Chondrocyte (in vitro differentiated cells): ENCODE measurements at regions not wholly inside any gene's neighbourhood (a gene's known extent, or its start where the extent isn't known, plus 50 kb on each side); places are given as distances from the start of the nearest gene placed in this dataset.

ENCODE experiments used
- DNase-seq: peaks from one replicate; pipeline ENCODE4 v3.0.0; 2021; ENCODE audit warnings: mixed read lengths, low spot score
- H3K27ac Mint-ChIP-seq: one replicate; pipeline ENCODE4 v1.8.0; 2021; ENCODE audit warnings: mild to moderate bottlenecking, moderate library complexity, mixed read lengths; ENCODE audit not compliant: unreplicated experiment
- H3K27me3 Mint-ChIP-seq: 2 replicates; pipeline ENCODE4 v1.8.0; 2021; ENCODE audit warnings: low read depth, mixed read lengths
- H3K36me3 Mint-ChIP-seq: 2 replicates; pipeline ENCODE4 v1.8.0; 2021; ENCODE audit warnings: low read depth, mixed read lengths
- H3K4me1 Mint-ChIP-seq: 2 replicates; pipeline ENCODE4 v1.8.0; 2021; ENCODE audit warnings: low read depth, mild to moderate bottlenecking, mixed read lengths
- H3K4me3 Mint-ChIP-seq: one replicate; pipeline ENCODE4 v1.8.0; 2021; ENCODE audit warnings: mild to moderate bottlenecking, moderate library complexity, mixed read lengths; ENCODE audit not compliant: unreplicated experiment
- H3K9me3 Mint-ChIP-seq: 2 replicates; pipeline ENCODE4 v1.8.0; 2021; ENCODE audit warnings: low read depth, mixed read lengths
- CTCF ChIP-seq: fragments of 200-600 bp; sonication (generic); IDR thresholded peaks from 2 replicates; pipeline ENCODE4 v1.5.0; 2021; ENCODE audit warnings: antibody characterized with exemption, mild to moderate bottlenecking, moderate library complexity

DNA sequence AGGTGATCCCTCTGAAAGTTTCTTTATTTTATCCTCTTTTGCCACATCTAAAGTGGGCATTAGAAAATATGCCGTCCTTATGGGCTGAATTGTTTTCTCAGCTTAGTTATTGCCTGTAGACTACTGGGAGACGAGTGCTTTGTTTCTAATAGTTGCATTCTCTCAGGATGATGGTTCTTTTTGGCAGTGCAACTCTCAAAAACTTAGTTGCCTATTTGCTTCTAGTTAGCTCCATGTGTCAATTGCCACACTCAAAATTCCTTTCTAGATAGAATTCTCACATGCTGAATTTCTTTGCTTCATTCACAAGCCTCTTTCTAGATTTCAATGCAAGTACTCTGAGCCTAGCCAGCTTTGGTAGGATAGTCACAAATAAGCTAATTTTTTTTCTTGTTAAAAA lies 155.5 kb downstream of the FGF10 start:
- DNase-seq: no peak

DNA sequence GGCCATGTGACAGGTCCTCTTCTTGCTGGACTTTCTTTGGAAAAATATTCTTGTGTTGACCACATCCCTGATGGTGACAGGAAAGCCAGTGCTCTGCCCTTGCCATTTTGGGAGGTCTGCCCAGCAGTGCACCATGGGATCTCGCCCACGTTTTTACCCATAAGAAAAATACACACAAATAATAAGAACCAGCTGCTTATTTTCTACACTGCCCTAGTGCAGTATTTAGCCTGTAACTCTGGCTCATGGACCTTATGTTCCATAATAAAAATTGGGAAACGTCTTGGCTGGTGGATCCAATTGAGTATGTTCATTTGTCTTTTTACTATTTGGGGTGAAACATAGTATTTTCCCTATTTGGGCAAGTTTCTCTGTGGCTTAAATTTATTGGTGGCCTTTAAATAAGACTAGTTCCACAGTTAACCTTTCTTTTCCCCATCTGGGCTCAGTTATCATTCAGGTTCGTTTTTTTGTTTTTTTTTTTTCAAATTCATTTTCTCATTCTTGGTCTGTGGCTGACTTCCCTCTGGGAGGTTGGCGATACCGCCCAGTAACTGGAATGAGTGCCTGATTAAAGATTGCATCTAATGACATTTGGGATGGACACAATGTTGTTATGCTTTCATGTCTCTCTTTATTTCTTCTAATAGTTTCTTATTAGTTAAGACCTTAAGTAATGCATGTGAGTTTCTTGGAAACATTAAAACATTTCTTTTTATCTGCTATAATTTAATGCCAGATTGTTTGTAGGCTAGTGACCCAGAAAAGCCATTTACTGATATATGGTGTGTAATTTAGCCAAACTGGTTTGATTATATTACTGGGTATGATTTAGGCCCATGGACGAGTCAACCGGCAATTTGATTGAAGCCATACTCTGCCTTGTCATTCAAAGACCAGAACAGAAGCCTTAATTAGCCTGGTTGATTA lies 163.7 kb downstream of the FGF10 start:
- Mint-ChIP-seq H3K27ac (no peak overlapping the region), H3K4me3 (no peak overlapping the region), H3K9me3 (peaks cover 2% of the 10 kb centered on the region), H3K27me3 (no peaks in the 10 kb centered on the region), H3K4me1 (no peaks in the 10 kb centered on the region), H3K36me3 (no peaks in the 10 kb centered on the region)
- no peak for TF ChIP-seq CTCF
- DNase-seq: no peak

More for the DNA sequence above, 155.5 kb downstream of the FGF10 start:
- no peak overlapping the region for H3K4me3 Mint-ChIP-seq
- no peaks in the 10 kb centered on the region for H3K36me3 Mint-ChIP-seq
- no peak overlapping the region for H3K27ac Mint-ChIP-seq
- no peaks in the 10 kb centered on the region for H3K9me3 Mint-ChIP-seq
- H3K27me3 Mint-ChIP-seq: no peaks in the 10 kb centered on the region
- no peak for TF ChIP-seq CTCF
- H3K4me1 Mint-ChIP-seq: no peaks in the 10 kb centered on the region

GRCh38 chr5:44199408-44199807 lies 189.8 kb downstream of the FGF10 start:
- DNase-seq: no peak
- H3K27ac Mint-ChIP-seq: no peak overlapping the region
- no peak for TF ChIP-seq CTCF
- no peaks in the 10 kb centered on the region for H3K4me1 Mint-ChIP-seq
- H3K9me3 Mint-ChIP-seq: peaks cover 23% of the 10 kb centered on the region
- H3K36me3 Mint-ChIP-seq: no peaks in the 10 kb centered on the region
- no peak overlapping the region for H3K4me3 Mint-ChIP-seq
- no peaks in the 10 kb centered on the region for H3K27me3 Mint-ChIP-seq

GRCh38 chr5:44189255-44189654 lies 200.0 kb downstream of the FGF10 start:
- Mint-ChIP-seq H3K27me3 (no peaks in the 10 kb centered on the region), H3K4me3 (no peak overlapping the region), H3K9me3 (peaks cover 16% of the 10 kb centered on the region), H3K27ac (no peak overlapping the region), H3K36me3 (no peaks in the 10 kb centered on the region), H3K4me1 (no peaks in the 10 kb centered on the region)
- no peak for TF ChIP-seq CTCF
- DNase-seq: no peak

DNA sequence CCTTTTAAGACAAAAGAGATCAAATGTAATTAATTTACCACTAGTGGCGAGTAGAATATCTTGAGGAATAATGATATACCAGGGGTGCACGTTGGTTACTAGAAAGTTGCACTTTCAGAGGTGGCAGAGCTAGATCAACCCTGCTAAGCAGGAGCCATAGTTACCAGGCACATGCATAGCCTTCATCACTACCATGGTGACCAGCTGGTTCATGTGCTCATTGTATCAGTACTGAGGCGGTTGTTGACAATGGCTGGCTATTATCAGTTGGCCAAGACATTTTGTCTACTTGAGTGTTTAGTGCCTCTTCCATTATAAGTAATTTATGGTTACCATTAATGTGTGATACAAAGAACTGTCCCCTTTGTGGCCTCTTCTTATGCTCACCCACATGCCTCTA lies 201.2 kb downstream of the FGF10 start:
- Mint-ChIP-seq H3K4me3 (no peak overlapping the region), H3K36me3 (no peaks in the 10 kb centered on the region), H3K9me3 (peaks cover 17% of the 10 kb centered on the region), H3K4me1 (no peaks in the 10 kb centered on the region), H3K27ac (no peak overlapping the region), H3K27me3 (no peaks in the 10 kb centered on the region)
- TF ChIP-seq CTCF: no peak
- no peak for DNase-seq
